ENCODE measurements at regions not wholly inside any gene's neighbourhood (a gene's known extent, or its start where the extent isn't known, plus 50 kb on each side); places are given as distances from the start of the nearest gene placed in this dataset.

DNA sequence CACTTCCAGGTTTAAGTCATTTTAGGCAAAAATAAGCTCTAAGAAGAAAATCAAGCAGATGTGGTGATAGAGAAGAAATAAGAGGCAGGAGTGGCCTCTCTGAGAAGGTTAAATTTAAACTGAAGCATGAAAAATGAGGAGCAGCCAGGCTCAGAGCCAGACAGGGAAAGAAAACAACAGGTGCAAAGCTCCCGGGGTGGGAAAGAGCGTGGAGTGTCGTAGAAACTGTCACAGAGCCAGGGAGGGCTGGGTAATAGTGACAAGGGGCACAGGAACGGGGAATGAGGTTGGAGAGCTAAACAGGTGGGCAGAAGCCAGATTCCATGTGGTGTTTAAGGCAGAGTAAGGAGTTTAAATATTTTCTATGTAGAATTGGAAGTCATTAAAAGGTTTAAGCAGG is 132.1 kb upstream of the BLID start:
- TF ChIP-seq, protein P1, sequence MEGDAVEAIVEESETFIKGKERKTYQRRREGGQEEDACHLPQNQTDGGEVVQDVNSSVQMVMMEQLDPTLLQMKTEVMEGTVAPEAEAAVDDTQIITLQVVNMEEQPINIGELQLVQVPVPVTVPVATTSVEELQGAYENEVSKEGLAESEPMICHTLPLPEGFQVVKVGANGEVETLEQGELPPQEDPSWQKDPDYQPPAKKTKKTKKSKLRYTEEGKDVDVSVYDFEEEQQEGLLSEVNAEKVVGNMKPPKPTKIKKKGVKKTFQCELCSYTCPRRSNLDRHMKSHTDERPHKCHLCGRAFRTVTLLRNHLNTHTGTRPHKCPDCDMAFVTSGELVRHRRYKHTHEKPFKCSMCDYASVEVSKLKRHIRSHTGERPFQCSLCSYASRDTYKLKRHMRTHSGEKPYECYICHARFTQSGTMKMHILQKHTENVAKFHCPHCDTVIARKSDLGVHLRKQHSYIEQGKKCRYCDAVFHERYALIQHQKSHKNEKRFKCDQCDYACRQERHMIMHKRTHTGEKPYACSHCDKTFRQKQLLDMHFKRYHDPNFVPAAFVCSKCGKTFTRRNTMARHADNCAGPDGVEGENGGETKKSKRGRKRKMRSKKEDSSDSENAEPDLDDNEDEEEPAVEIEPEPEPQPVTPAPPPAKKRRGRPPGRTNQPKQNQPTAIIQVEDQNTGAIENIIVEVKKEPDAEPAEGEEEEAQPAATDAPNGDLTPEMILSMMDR (IDR thresholded peaks at IDR 0.05) = no peak
- TF ChIP-seq POLR2A (IDR thresholded peaks at IDR 0.05) = no peak
